ENCODE measurements at regions not wholly inside any gene's neighbourhood (a gene's known extent, or its start where the extent isn't known, plus 50 kb on each side); places are given as distances from the start of the nearest gene placed in this dataset.

- H3K4me1 Mint-ChIP-seq (ENCODE audit: low read depth): no peaks in the 10 kb centered on the region
- no peak overlapping the region for H3K4me3 Mint-ChIP-seq
- no peaks in the 10 kb centered on the region for H3K27me3 Mint-ChIP-seq
- POLR2A ChIA-PET: no interaction called here
- no peak for ATAC-seq (ENCODE audit: poor library complexity)
- no peak for DNase-seq
- TF ChIP-seq CTCF (IDR thresholded peaks at IDR 0.05): no peak
- intact Hi-C loops (cut with DNase I, micrococcal nuclease): no loop called here
- no peaks in the 10 kb centered on the region for H3K36me3 Mint-ChIP-seq (ENCODE audit: low read depth)
- no peak overlapping the region for H3K27ac ChIP-seq (ENCODE audit: low read depth in 1 of 2, low read length in 2 of 2)
- H3K9me3 ChIP-seq (ENCODE audit: control insufficient read depth in 1 of 2, insufficient read depth in 1 of 2, low read length in 2 of 2): peaks cover 6 to 18% of the 10 kb centered on the region in 2 experiments
- H3K36me3 ChIP-seq (ENCODE audit: insufficient read depth, low read length): no peaks in the 10 kb centered on the region
- H3K4me3 ChIP-seq (ENCODE audit: low read length): no peak overlapping the region
- no peak overlapping the region for H3K27ac Mint-ChIP-seq
- no peaks in the 10 kb centered on the region for H3K4me1 ChIP-seq (ENCODE audit: insufficient read depth, low read length)
- peaks cover 12% of the 10 kb centered on the region for H3K9me3 Mint-ChIP-seq
- no peaks in the 10 kb centered on the region for H3K27me3 ChIP-seq (ENCODE audit: control insufficient read depth in 1 of 2, insufficient read depth in 2 of 2, low read length in 2 of 2)
- CTCF ChIA-PET: no interaction called here
Observed at GRCh38 chr16:64304396-64304795, 817.5 kb downstream of the CDH11 start.

GRCh38 chr16:64297863-64298600, 823.8 kb downstream of the CDH11 start:
- ChIA-PET CTCF (no interaction called here), POLR2A (no interaction called here)
- Histone ChIP-seq H3K27ac (ENCODE audit: low read depth in 1 of 2, low read length in 2 of 2) (no peak overlapping the region), H3K36me3 (ENCODE audit: insufficient read depth, low read length) (no peaks in the 10 kb centered on the region), H3K4me3 (ENCODE audit: low read length) (no peak overlapping the region), H3K4me1 (ENCODE audit: insufficient read depth, low read length) (no peaks in the 10 kb centered on the region), H3K27me3 (ENCODE audit: control insufficient read depth in 1 of 2, insufficient read depth in 2 of 2, low read length in 2 of 2) (no peaks in the 10 kb centered on the region), H3K9me3 (ENCODE audit: control insufficient read depth in 1 of 2, insufficient read depth in 1 of 2, low read length in 2 of 2) (peaks cover 0 to 12% of the 10 kb centered on the region in 2 experiments)
- Mint-ChIP-seq H3K36me3 (ENCODE audit: low read depth) (no peaks in the 10 kb centered on the region), H3K4me3 (no peak overlapping the region), H3K27ac (no peak overlapping the region), H3K27me3 (no peaks in the 10 kb centered on the region), H3K4me1 (ENCODE audit: low read depth) (no peaks in the 10 kb centered on the region), H3K9me3 (peaks cover 15% of the 10 kb centered on the region)
- no peak for TF ChIP-seq CTCF (IDR thresholded peaks at IDR 0.05)
- ATAC-seq (ENCODE audit: poor library complexity) (no peak), DNase-seq (no peak)
- intact Hi-C loops (cut with DNase I, micrococcal nuclease): no loop called here

- H3K4me3 Mint-ChIP-seq: no peak overlapping the region
- no peak for ATAC-seq (ENCODE audit: poor library complexity)
- H3K36me3 ChIP-seq (ENCODE audit: insufficient read depth, low read length): no peaks in the 10 kb centered on the region
- no peak for TF ChIP-seq CTCF (IDR thresholded peaks at IDR 0.05)
- POLR2A ChIA-PET: interaction anchor here (0.7 kb wide), 1 partner anchor 21 kb away, joined by 3 read pairs; no protein-coding TSS in a partner anchor
- H3K4me1 Mint-ChIP-seq (ENCODE audit: low read depth): no peaks in the 10 kb centered on the region
- no peak overlapping the region for H3K27ac ChIP-seq (ENCODE audit: low read depth in 1 of 2, low read length in 2 of 2)
- H3K4me3 ChIP-seq (ENCODE audit: low read length): no peak overlapping the region
- H3K27me3 Mint-ChIP-seq: no peaks in the 10 kb centered on the region
- H3K36me3 Mint-ChIP-seq (ENCODE audit: low read depth): no peaks in the 10 kb centered on the region
- peaks cover 23% of the 10 kb centered on the region for H3K9me3 Mint-ChIP-seq
- H3K27me3 ChIP-seq (ENCODE audit: control insufficient read depth in 1 of 2, insufficient read depth in 2 of 2, low read length in 2 of 2): no peaks in the 10 kb centered on the region
- intact Hi-C loops (cut with DNase I, micrococcal nuclease): no loop called here
- peaks cover 0 to 4% of the 10 kb centered on the region in 2 experiments for H3K9me3 ChIP-seq (ENCODE audit: control insufficient read depth in 1 of 2, insufficient read depth in 1 of 2, low read length in 2 of 2)
- CTCF ChIA-PET: no interaction called here
- no peak for DNase-seq
- H3K4me1 ChIP-seq (ENCODE audit: insufficient read depth, low read length): no peaks in the 10 kb centered on the region
- H3K27ac Mint-ChIP-seq: no peak overlapping the region
Observed at GRCh38 chr16:64295466-64295865, 826.4 kb downstream of the CDH11 start.

All from CD4-positive, alpha-beta T cell (primary cell).